ENCODE measurements at regions not wholly inside any gene's neighbourhood (a gene's known extent, or its start where the extent isn't known, plus 50 kb on each side); places are given as distances from the start of the nearest gene placed in this dataset.
A peak's percentile ranks its signal among the peaks of the same experiment; 100 is the strongest.

GRCh38 chr4:189440716-189441115 lies 500.0 kb upstream of the FRG1 start:
- DNase-seq, result no peak

GRCh38 chr4:189443341-189443740 lies 497.3 kb upstream of the FRG1 start:
- DNase-seq, result no peak

- DNase-seq, result no peak
Measured at GRCh38 chr4:189445613-189446012, 495.1 kb upstream of the FRG1 start.

- DNase-seq, result no peak
Measured at GRCh38 chr4:189463734-189464133, 476.9 kb upstream of the FRG1 start.

- DNase-seq, result no peak
Measured at GRCh38 chr4:189494407-189494806, 446.3 kb upstream of the FRG1 start.

GRCh38 chr4:189497516-189497915 lies 443.2 kb upstream of the FRG1 start:
- no peak for DNase-seq

- no peak for DNase-seq
Measured at GRCh38 chr4:189497996-189498395, 442.7 kb upstream of the FRG1 start.

GRCh38 chr4:189498457-189498856 lies 442.2 kb upstream of the FRG1 start:
- no peak for DNase-seq

GRCh38 chr4:189499696-189500095 lies 441.0 kb upstream of the FRG1 start:
- no peak for DNase-seq

- DNase-seq, result no peak
Measured at GRCh38 chr4:189500970-189501369, 439.7 kb upstream of the FRG1 start.

- peak; percentile 27 for DNase-seq
Measured at GRCh38 chr4:189502841-189503435, 437.7 kb upstream of the FRG1 start.

- no peak for DNase-seq
Measured at GRCh38 chr4:189504220-189504619, 436.5 kb upstream of the FRG1 start.

- no peak for DNase-seq
Measured at GRCh38 chr4:189505380-189505779, 435.3 kb upstream of the FRG1 start.

GRCh38 chr4:189506080-189506479 lies 434.6 kb upstream of the FRG1 start:
- DNase-seq, result no peak

GRCh38 chr4:189507060-189507459 lies 433.6 kb upstream of the FRG1 start:
- peak; percentile 25 for DNase-seq

- no peak for DNase-seq
Measured at GRCh38 chr4:189510601-189511000, 430.1 kb upstream of the FRG1 start.

- DNase-seq, result no peak
Measured at GRCh38 chr4:189511581-189511980, 429.1 kb upstream of the FRG1 start.

- DNase-seq, result no peak
Measured at GRCh38 chr4:189513421-189513820, 427.3 kb upstream of the FRG1 start.

GRCh38 chr4:189514209-189514608 lies 426.5 kb upstream of the FRG1 start:
- no peak for DNase-seq

GRCh38 chr4:189516902-189517301 lies 423.8 kb upstream of the FRG1 start:
- DNase-seq, result no peak

GRCh38 chr4:189519186-189519585 lies 421.5 kb upstream of the FRG1 start:
- DNase-seq, result no peak

- no peak for DNase-seq
Measured at GRCh38 chr4:189525304-189525703, 415.4 kb upstream of the FRG1 start.

GRCh38 chr4:189530848-189531247 lies 409.8 kb upstream of the FRG1 start:
- DNase-seq, result no peak

GRCh38 chr4:189533603-189534002 lies 407.1 kb upstream of the FRG1 start:
- DNase-seq, result no peak

GRCh38 chr4:189547559-189547958 lies 393.1 kb upstream of the FRG1 start:
- DNase-seq, result no peak
